H1 (cell line): ENCODE measurements at regions not wholly inside any gene's neighbourhood (a gene's known extent, or its start where the extent isn't known, plus 50 kb on each side); places are given as distances from the start of the nearest gene placed in this dataset.

Experiments used
- CTCF ChIP-seq, 3 experiments: IDR thresholded peaks; 1 replicate in 2 of 3; 2 replicates in 1 of 3; pipeline versions ENCODE4 v1.5.1 to v1.6.1; 2011; ENCODE audit warnings: low read length in 3 of 3, mild to moderate bottlenecking in 3 of 3, inconsistent platforms in 2 of 3, low read depth in 1 of 3, moderate library complexity in 1 of 3; ENCODE audit not compliant: insufficient read depth in 1 of 3; ENCODE audit errors: control extremely low read depth in 1 of 3
- EP300 ChIP-seq, 2 experiments: IDR thresholded peaks; 1 replicate in 1 of 2; 2 replicates in 1 of 2; pipeline ENCODE4 v1.6.1; 2011 to 2012; ENCODE audit warnings: low read depth in 2 of 2, low read length in 2 of 2, mild to moderate bottlenecking in 2 of 2, borderline replicate concordance in 1 of 2, inconsistent platforms in 1 of 2, moderate library complexity in 1 of 2
- KDM1A ChIP-seq: fragments of 200-600, 300-600 bp; sonication (generic); IDR thresholded peaks from 2 replicates; pipeline ENCODE4 v1.7.1; 2016; ENCODE audit warnings: mild to moderate bottlenecking, low read length, borderline replicate concordance

- TF ChIP-seq CTCF (IDR thresholded peaks at IDR 0.05; ENCODE audit: control extremely low read depth in 1 of 3, insufficient read depth in 1 of 3, low read depth in 1 of 3, low read length in 3 of 3): no peak
- TF ChIP-seq KDM1A: no peak
- TF ChIP-seq EP300 (IDR thresholded peaks at IDR 0.05; ENCODE audit: borderline replicate concordance in 1 of 2, low read depth in 2 of 2, low read length in 2 of 2): no peak
These were observed 270.3 kb upstream of the AMIGO2 start for GRCh38 chr12:47350062-47350408.
